GOT3 (cell line): ENCODE measurements at regions not wholly inside any gene's neighbourhood (a gene's known extent, or its start where the extent isn't known, plus 50 kb on each side); places are given as distances from the start of the nearest gene placed in this dataset.

ENCODE experiments used
- DNase-seq: peaks from one replicate; lab custom pipeline; 2025; ENCODE audit warnings: mixed read lengths; lab: John Stamatoyannopoulos, UW

DNA sequence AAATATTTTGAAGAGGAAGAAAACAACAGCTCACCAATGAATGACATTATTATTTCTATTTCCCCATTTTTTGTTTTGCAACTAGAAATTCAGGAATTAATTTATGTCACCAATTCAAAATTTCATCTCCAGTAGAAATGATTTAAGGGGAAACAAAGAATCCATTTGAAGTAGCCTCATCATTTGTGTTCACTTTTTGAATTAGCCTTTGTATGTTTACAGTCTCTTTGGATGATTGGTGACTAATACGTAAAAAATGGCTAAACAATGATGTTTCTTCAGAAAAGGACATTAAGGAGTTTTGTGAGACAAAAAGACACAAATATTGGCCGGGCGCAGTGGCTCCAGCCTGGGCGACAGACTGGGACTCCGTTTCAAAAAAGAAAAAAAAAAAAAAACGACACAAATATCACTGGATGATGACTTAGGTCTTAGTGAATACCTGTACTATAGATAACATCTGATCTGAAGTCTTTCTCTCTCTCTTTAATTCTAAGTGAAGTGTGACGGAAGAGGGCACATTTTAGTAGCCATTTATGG, 313.2 kb downstream of the PIK3C3 start:
- DNase-seq: no peak

- no peak for DNase-seq
Observed at GRCh38 chr18:42268798-42269197, 313.8 kb downstream of the PIK3C3 start.

GRCh38 chr18:42271647-42272414, 316.8 kb downstream of the PIK3C3 start:
- no peak for DNase-seq

DNA sequence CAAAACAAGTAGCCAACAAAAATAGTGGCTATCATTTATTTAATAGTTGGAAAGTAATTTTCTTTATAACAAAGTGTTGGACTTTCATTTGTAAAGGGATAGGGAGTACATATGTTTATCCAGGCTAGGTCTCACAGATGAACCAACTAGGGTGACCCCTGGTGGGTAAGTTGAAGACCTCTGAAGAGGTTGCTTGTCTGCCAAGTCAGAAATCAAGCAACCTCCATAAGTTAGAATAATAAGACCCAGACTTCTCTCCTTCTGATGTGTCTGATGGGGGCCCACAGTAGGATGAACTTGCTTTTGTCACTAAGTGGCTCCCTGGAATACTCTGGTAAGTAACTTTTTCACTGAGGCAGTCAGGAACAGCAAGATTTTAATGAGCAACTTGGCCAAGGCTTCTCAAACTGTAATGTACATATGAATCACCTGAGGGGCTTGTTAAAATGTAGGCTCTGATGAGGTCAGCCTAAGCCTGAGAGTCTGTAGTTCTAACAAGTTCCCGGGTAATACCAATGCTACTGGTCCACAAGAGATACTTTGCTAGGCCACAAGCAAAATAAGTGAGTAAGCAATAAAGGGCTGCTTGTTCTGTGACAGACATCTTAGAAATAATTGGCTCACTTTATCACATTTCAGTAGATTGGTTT, 319.6 kb downstream of the PIK3C3 start:
- no peak for DNase-seq

DNA sequence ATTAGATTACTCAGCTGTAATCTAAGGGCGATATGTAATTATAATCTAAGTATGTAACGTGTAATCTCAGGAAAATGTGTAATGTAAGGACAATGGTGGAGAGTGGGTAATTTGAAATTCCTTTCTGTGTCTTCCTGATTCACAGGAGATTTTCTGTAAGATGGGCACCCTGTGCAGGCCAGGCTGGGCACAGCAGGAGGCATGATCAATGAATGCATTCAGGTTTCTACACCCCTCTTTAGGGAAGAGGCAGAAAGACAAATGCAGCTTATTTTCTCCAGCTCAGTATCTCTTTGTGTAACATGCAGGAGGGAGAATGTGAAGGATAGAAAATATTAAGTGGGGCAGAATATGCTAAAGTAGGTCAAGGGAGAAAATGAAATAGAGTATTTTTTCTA, 320.1 kb downstream of the PIK3C3 start:
- DNase-seq: no peak

DNA sequence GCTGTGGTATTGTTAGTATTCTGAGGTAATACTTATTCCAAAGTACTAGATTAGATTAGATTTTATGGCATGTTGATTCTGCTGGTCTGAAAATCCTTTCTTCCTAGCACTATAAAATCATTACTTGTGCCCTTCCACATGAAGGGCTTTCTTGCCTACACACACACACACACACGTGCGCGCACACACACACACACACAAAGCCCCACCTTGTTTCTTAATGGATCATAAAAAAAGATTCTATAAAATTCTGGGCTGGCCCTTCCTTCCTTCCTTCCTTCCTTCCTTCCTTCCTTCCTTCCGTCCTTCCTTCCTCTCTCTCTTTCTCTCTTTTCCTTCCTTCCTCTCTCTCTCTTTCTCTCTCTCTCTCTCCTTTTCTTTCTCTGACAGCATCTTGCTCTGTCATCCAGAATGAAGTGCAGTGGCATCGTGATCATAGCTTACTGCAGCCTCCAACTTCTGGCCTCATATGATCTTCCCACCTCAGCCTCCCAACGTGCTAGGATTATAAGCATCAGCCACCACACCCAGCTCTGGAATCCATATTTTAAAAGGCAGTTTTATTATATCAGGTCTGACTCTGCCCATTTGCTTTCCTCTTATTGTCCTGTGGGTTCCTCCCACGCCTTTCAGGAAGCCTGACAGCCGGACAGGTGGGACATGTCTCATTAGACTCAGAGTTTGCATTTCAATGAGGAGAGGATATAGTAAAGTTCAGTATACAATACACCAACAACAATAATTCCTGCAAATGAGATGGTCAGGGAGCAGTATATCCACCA, 321.1 kb downstream of the PIK3C3 start:
- no peak for DNase-seq

DNA sequence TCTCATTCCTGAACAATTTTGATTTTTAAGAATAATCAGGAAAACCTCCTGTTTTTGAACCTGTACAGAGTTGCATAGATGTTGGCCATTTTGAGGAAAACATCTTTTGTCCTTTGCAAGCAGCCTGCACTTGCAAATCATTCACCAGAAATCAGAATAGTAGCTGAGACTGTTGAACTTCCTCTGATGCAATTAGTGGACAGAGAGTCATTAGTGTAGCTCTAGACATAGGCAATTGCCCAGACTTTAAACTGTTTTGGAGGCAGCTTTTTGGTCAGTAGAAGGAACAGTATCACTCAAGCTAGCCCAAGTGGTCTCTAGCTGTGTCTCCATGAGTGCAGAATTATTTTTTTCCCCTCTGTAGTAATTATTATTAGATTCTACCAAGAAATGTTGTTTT, 326.1 kb downstream of the PIK3C3 start:
- no peak for DNase-seq

GRCh38 chr18:42281851-42282250, 326.8 kb downstream of the PIK3C3 start:
- DNase-seq: no peak

GRCh38 chr18:42287047-42287446, 332.0 kb downstream of the PIK3C3 start:
- DNase-seq: no peak

DNA sequence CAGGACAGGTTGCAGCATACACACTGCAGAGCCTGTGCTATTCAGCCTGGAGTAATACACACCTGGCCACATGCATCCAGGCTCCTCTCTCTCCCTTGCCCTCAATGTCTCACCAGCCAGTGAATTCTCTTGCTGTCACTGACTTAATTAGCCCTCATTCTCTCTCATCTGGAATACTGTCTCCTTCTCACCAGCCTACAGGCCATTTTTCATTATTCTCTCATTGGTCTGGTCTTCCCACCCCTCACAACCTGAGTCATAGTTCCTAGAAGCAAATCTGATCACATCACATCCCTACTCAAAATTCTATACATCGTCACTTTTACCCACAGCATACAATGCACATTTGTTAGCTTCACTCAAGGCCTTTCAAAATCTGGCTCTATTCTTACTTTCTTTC, 333.1 kb downstream of the PIK3C3 start:
- no peak for DNase-seq

DNA sequence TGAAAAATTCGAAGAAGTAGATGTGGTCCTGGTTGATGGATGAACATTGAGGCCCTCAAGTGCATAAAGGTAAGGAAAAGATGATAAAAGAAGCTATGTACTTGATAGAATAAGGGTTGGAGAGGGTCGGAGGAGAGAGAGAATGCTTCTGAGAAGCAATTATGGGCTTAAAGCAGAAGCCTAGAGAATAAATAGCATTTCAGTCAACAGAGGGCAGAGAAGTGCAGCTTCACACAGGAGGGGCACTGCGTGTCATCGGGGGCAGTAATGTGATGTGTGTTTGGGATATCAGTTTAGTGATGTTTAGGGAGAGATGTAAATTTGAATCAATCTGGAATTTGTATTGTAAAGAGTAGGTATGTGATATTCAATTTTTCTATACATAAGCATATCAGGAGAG, 334.5 kb downstream of the PIK3C3 start:
- DNase-seq: no peak

DNA sequence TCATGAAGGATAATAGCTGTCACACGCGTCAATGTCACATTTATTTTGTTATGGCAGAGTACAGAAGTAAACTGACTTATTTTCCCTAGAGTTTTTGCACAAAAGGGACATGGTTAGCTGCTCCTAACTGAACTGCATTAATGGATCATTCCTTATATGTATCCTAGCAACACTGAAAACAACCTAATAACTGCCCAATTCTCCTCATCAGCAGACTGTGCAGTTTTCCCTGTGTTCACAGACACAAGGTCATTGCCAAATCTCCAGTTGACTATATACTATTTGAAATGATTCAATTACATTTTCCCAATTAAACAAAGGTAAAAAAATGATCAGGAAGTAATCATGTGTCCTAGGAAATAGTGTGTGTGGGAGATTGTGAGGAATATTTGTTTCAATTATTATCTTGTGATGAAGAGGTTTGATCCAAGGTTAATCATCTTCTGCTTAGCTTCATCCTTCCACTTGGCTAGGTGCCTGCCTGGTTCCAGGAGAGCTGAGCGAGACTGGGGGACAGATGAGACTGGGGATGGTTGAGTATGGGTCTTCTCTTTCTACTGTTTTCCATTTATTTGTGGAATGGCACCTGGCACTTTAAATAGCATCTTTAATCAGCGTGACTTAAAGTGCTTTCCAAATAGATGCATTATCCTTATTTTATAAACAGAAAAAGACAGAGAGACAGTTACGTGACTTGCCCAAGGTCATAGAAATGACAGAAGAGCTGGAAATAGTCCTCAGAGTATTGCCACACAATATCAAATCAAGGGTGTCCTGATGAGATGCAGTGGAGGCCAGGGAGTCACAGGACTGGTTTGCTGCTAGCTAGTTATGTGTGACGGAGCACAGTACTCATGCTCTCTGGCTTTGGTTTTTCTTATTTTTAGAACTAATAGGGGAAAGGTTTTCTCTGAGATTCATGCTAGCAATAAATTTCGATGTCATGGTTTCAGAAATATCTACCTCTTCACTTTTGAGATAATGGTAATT, 335.6 kb downstream of the PIK3C3 start:
- DNase-seq: no peak

- DNase-seq: no peak
Observed at GRCh38 chr18:42292654-42293053, 337.6 kb downstream of the PIK3C3 start.

DNA sequence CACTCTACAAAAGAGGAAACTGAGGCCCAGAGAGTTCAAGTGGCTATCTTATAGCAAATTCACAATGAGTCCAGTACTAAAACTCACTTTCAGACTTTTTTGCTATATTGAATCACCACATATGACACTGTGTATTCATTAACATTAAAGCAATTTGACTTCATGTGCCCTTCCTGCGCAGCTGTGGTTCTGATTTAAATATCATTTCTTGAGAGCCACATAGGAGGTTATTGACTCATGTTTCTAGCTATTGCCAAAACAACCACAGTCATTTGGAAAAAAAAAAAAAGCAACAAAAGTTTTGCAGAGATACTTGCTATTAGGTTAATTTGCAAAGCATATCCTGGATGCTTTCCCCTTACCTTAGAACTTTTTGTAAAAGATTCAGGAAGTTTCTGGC, 341.2 kb downstream of the PIK3C3 start:
- DNase-seq: no peak

GRCh38 chr18:42296723-42297122, 341.7 kb downstream of the PIK3C3 start:
- no peak for DNase-seq

- peak; percentile 1 for DNase-seq
Observed at GRCh38 chr18:42298759-42299675, 344.0 kb downstream of the PIK3C3 start.

GRCh38 chr18:42305869-42306593, 351.0 kb downstream of the PIK3C3 start:
- DNase-seq: no peak

DNA sequence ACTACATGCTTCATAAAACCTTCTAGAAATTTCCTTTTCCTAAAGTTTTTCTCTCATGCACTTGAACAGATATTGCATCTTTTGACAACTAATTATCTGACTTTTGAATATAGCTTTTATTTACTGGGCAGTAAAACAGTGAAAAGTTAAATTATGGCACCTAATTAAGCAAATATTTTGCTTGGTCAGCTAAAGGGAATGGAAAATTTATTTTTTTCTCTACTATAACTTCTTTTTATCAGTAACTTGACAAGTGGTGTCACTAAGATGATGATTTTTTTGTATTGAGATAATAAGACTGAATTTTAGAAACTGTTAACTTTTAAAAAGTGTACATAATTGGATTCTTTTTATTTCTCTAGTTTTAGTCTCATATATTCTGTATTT, 351.6 kb downstream of the PIK3C3 start:
- DNase-seq: no peak

DNA sequence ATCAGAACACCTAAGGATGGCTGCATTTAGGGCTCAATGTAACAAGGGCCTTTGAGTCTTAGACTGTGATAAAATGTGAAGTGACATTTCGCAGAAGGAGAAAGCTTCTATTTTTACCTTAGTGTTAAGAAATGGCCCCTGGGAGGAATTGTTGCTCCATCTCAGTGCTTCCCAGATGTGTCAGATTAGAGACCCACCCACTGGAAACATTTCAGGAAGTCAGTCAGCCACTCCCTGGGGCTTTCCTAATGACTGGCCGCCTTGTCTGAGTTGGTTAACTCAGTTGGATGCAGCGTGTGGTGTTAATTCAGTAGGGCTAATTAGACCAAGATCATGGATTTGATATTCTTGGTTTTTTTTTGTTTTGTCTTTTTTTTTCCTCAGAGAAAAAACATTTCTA, 355.9 kb downstream of the PIK3C3 start:
- DNase-seq: no peak

DNA sequence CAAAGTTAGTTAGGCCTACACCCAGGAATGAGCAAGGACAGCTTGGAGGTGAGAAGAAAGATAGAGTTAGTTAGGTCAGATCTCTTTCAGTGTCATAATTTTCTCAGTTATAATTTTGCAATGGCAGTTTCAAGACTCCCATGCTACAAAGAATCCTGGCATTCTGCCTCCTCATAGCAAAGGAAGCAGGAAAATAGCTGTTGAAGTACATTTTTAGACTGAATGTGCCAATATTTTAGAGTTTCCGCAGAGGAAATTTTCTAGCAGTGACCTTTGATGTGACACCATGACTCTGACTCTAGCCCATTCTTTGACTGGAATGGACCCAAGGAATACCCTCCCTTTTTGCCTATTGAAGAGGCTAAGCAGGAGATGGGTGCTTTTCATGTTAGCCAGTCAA, 371.7 kb downstream of the PIK3C3 start:
- no peak for DNase-seq
